GM18951 (cell line): ENCODE measurements at regions not wholly inside any gene's neighbourhood (a gene's known extent, or its start where the extent isn't known, plus 50 kb on each side); places are given as distances from the start of the nearest gene placed in this dataset.

Source experiments
- POLR2A ChIP-seq: IDR thresholded peaks from 4 replicates; pipeline ENCODE4 v1.6.1; 2011; ENCODE audit warnings: mild to moderate bottlenecking; ENCODE audit not compliant: insufficient read length, insufficient read depth; ENCODE audit errors: extremely low read depth
- in situ Hi-C: fragments of 300-500 bp; cut with MboI; formaldehyde crosslinking; loops from one replicate; pipeline ENCODE4 v1.12.0; 2022; ENCODE audit warnings: low sequenced_read_pairs, mixed read lengths, inconsistent platforms; ENCODE audit not compliant: unreplicated experiment

DNA sequence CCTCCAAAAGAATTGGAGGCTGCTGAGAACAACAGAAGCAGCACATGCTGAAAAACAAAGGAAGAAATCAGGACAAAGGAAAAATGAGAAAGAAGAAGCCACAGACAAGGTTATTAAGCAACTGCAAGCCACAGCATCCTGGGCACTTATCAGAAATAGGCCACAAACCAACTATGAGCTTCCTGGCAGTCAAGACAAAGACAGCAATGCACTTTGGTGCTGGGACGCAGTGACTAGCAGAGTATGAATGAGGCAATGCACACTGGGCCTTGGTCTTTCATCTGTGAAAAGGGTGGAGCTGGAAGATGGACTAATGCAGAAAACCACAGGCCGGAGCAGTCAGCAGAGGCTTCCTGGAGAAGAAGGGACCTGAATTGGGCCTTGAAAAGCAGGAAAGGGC, 56.0 kb upstream of the LINGO1 start:
- in situ Hi-C loops: no loop called here
- TF ChIP-seq POLR2A: no peak

DNA sequence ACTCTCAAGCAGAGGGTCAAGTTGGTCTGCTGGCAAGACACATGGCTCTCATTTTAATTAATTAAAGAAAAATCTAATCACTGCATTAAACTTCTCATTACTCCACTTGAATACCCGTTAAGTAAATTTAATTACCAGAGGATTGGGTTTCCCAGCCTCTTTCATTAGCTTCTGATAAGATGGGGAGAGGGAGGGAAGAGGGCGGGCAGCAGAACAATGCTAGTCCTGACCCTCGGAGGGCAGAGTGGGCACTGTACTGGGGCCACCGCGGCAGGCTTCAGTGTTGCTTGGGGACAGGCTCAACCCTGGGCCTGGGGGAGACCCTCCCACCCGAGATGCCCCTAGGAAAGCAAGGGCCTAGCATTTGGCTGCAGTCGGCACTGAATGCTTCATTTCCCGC, 55.6 kb upstream of the LINGO1 start:
- no peak for TF ChIP-seq POLR2A
- in situ Hi-C loops: no loop called here

DNA sequence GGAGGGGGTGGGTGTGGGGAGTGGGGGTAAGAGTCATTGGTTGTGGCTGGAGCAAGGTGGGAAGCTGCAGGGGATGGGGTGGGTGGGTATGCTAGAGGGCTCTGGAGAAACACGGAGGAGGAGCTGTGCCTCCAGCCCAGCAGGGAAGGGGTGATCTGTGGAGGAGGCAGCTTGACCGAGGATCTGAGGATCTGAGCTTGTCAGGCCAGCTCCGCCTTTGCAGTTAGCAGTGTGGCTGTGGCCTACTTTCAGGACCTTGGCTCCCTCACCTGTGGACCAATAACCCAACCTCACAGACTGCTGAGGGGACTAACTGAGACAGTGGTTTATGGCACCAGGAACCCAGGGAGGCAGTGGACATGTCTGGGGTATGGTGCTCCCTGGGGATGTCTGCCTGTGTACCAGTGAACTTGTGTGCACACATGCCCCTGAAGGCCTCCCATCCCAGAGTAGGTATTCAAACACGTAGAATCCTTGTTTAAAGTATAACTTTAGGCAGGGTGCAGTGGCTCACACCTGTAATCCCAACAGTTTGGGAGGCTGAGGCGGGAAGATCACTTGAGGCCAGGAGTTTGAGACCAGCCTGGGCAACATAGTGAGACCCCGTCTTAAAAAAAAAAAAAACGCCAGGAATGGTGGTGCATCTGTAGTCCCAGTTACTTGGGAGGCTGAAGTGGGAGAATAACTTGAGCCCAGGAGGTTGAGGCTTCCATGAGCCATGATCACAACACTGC, 52.5 kb upstream of the LINGO1 start:
- in situ Hi-C loops: no loop called here

DNA sequence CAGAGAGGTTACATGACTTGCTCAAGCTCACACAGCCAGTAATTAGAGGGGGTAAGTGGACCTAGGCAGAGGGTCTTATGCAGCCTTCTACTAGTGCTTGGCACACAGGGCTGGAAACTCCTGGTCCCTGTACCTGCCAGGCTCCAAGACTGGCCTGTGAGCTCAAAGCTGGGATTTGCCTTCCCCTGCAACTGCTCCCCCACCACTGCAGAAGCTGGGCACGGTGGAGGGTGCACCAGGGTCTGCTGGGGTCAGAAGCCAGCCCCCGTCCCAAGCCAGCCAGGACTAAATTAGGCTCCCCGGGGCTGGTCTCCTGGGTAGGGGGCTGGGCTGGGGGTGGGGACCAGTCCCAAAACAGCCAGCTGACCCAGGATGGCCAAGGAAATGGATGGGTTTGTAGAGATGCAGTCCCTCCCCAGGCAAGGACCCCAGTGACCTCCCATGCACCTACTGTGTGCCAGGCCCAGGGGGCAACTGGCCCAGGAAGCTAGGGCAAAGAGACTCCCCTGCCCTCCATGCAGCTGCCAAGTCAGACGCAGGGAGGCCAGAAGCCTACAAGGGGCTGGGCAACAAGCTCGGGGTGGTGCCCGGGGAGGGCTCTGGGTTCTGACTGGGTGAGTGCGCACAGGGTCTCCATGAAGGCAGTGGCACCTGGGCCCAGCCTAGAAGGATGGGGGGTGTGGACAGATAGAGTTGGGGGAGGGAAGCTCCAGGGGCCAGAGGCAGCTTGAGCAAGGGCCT, 51.8 kb upstream of the LINGO1 start:
- no peak for TF ChIP-seq POLR2A
- in situ Hi-C loops: no loop called here

More for the DNA sequence above, 52.5 kb upstream of the LINGO1 start:
- no peak for TF ChIP-seq POLR2A

DNA sequence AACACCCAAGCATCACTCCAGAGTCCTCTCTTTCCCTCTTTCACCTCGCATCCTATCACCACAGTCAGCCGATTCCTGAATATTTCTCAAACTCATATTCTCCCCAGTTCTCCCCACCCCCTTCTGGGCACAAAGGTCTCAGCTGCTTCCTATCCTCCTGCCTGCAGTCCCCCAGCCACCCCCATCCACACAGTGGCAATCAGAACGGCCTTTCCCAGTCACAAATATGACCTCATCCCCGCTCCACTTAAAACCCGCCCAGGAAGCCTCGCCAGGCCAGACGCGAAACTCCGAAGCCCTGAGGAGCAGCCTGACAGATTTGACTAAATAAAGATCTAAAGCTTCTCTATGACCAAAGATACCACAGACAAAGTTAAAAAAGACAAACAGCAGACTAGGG, 49.9 kb upstream of the LINGO1 start:
- TF ChIP-seq POLR2A: no peak
- in situ Hi-C loops: no loop called here
